Brain microvascular endothelial cell (primary cell): ENCODE measurements at regions not wholly inside any gene's neighbourhood (a gene's known extent, or its start where the extent isn't known, plus 50 kb on each side); places are given as distances from the start of the nearest gene placed in this dataset.
A peak's percentile ranks its signal among the peaks of the same experiment; 100 is the strongest.

ENCODE experiments used
- DNase-seq: peaks from one replicate; pipeline ENCODE4 v3.0.0-alpha.2; 2020
- H3K27ac ChIP-seq: fragments of 250-450 bp; sonication (Bioruptor Pico); 2 replicates; pipeline ENCODE4 v1.5.1; 2020; ENCODE audit warnings: mild to moderate bottlenecking, moderate library complexity
- H3K27me3 ChIP-seq: fragments of 250-450 bp; sonication (Bioruptor Pico); replicated peaks from 2 replicates; pipeline ENCODE4 v1.5.1; 2020; ENCODE audit warnings: mild to moderate bottlenecking
- H3K36me3 ChIP-seq: fragments of 250-450 bp; sonication (Bioruptor Pico); replicated peaks from 2 replicates; pipeline ENCODE4 v1.5.1; 2020; ENCODE audit warnings: mild to moderate bottlenecking
- H3K4me3 ChIP-seq: 2 replicates; pipeline ENCODE4 v1.5.1; 2011; ENCODE audit warnings: low read depth, mild to moderate bottlenecking, control low read depth, low read length, moderate library complexity
- CTCF ChIP-seq: IDR thresholded peaks from 2 replicates; pipeline ENCODE4 v1.5.1; 2011; ENCODE audit warnings: low read depth, mild to moderate bottlenecking, moderate library complexity, low read length, control low read depth, inconsistent platforms; ENCODE audit errors: missing control alignments
- in situ Hi-C: cut with HindIII; loops from 2 replicates; pipeline ENCODE4 v1.10.0; 2017; ENCODE audit warnings: low sequenced_read_pairs, low pct_ligation_motif_present

GRCh38 chr13:64446372-64446771 lies 2783.8 kb downstream of the PCDH9 start:
- peak; percentile 5 for DNase-seq
- Histone ChIP-seq H3K4me3 (no peak overlapping the region), H3K36me3 (no peaks in the 10 kb centered on the region), H3K27ac (no peak overlapping the region), H3K27me3 (no peaks in the 10 kb centered on the region)
- TF ChIP-seq CTCF: peak; percentile 63
- in situ Hi-C loops: no loop called here

- H3K36me3 ChIP-seq: no peaks in the 10 kb centered on the region
- no peaks in the 10 kb centered on the region for H3K27me3 ChIP-seq
- in situ Hi-C loops: no loop called here
- no peak overlapping the region for H3K4me3 ChIP-seq
- no peak for TF ChIP-seq CTCF
- H3K27ac ChIP-seq: no peak overlapping the region
- DNase-seq: no peak
These were observed 2788.4 kb downstream of the PCDH9 start for GRCh38 chr13:64441740-64442139.

- DNase-seq: no peak
- Histone ChIP-seq H3K4me3 (no peak overlapping the region), H3K27ac (no peak overlapping the region), H3K27me3 (no peaks in the 10 kb centered on the region), H3K36me3 (no peaks in the 10 kb centered on the region)
- in situ Hi-C loops: no loop called here
- no peak for TF ChIP-seq CTCF
These were observed 2792.1 kb downstream of the PCDH9 start for GRCh38 chr13:64438084-64438483.

GRCh38 chr13:64429691-64430090 lies 2800.4 kb downstream of the PCDH9 start:
- H3K36me3 ChIP-seq: no peaks in the 10 kb centered on the region
- no peak overlapping the region for H3K4me3 ChIP-seq
- TF ChIP-seq CTCF: no peak
- no peak overlapping the region for H3K27ac ChIP-seq
- in situ Hi-C loops: no loop called here
- H3K27me3 ChIP-seq: no peaks in the 10 kb centered on the region
- DNase-seq: no peak

GRCh38 chr13:64428196-64428595 lies 2801.9 kb downstream of the PCDH9 start:
- no peak for DNase-seq
- H3K4me3 ChIP-seq: no peak overlapping the region
- H3K27me3 ChIP-seq: no peaks in the 10 kb centered on the region
- TF ChIP-seq CTCF: no peak
- in situ Hi-C loops: no loop called here
- no peak overlapping the region for H3K27ac ChIP-seq
- H3K36me3 ChIP-seq: no peaks in the 10 kb centered on the region

GRCh38 chr13:64423467-64423866 lies 2806.7 kb downstream of the PCDH9 start:
- H3K27ac ChIP-seq: no peak overlapping the region
- H3K27me3 ChIP-seq: no peaks in the 10 kb centered on the region
- no peak overlapping the region for H3K4me3 ChIP-seq
- TF ChIP-seq CTCF: no peak
- in situ Hi-C loops: no loop called here
- H3K36me3 ChIP-seq: no peaks in the 10 kb centered on the region
- DNase-seq: no peak
